Thyroid gland (tissue), 4 donors: ENCODE measurements at regions not wholly inside any gene's neighbourhood (a gene's known extent, or its start where the extent isn't known, plus 50 kb on each side); places are given as distances from the start of the nearest gene placed in this dataset.

Experiments used
- DNase-seq, 2 donors: peaks; one replicate each; pipeline ENCODE4 v3.0.0-alpha.2; 2019
- H3K27ac ChIP-seq, 3 donors: fragments of 200-600 bp; sonication (generic); 1 replicate in 2 of 3; 2 replicates in 1 of 3; pipeline ENCODE4 v1.5.1; 2016 to 2019; ENCODE audit warnings: mild to moderate bottlenecking in 1 of 3, moderate library complexity in 1 of 3
- H3K27me3 ChIP-seq: fragments of 200-600 bp; sonication (generic); one replicate; pipeline ENCODE4 v1.5.1; 2019
- H3K36me3 ChIP-seq, 2 donors: fragments of 200-600 bp; sonication (generic); one replicate each; pipeline ENCODE4 v1.5.1; 2016 to 2019
- H3K4me1 ChIP-seq, 2 donors: fragments of 200-600 bp; sonication (generic); one replicate each; pipeline ENCODE4 v1.5.1; 2017 to 2019
- H3K4me3 ChIP-seq, 3 donors: fragments of 200-600 bp; sonication (generic); replicated peaks in 1 of 3; 1 replicate in 2 of 3; 2 replicates in 1 of 3; pipeline ENCODE4 v1.5.1; 2016; ENCODE audit warnings: mild to moderate bottlenecking in 1 of 3
- H3K9me3 ChIP-seq: fragments of 200-600 bp; sonication (generic); one replicate; pipeline ENCODE4 v1.5.1; 2017
- POLR2A ChIP-seq, 2 donors: fragments of 450-650 bp; IDR thresholded peaks; one replicate each; pipeline ENCODE4 v1.6.1; 2017; ENCODE audit warnings: antibody characterized with exemption in 2 of 2, mild to moderate bottlenecking in 2 of 2, moderate library complexity in 1 of 2
- WGBS, 2 donors: methylation state at CpG; one replicate each; pipeline ENCODE4 v1.1.5; 2017; 5-methylcytosine and 5-hydroxymethylcytosine counted together
- intact Hi-C: fragments of 100-400 bp; cut with DNase I; formaldehyde crosslinking; loops from one replicate; pipeline ENCODE4 v1.15.1; 2023
- TF ChIP-seq, protein P1 (sequence below), 6 experiments: fragments of 200-600 bp in 3 of 6; fragments of 450-650 bp in 3 of 6; sonication (generic) in 3 of 6; IDR thresholded peaks; one replicate each; pipeline ENCODE4 v1.5.1; 2016 to 2019; ENCODE audit warnings: antibody characterized with exemption in 6 of 6, mild to moderate bottlenecking in 2 of 6, inconsistent platforms in 1 of 6, moderate library complexity in 1 of 6

DNA sequence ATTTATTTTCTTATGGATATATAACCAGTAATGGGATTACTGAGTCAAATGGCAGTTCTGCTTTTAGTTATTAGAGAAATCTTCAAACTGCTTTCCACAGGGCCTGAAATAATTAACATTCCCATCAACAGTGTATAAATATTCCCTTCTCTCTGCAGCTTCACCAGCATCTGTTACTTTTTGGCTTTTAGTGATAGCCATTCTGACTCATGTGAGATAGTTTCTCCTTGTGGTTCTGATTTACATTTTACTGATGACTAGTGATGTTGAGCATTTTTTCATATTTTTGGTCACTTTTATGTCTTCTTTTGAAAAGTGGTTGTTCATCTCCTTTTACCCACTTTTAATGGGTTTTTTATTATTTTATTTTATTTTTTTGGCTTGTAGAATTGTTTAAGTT lies 1290.3 kb upstream of the CDH9 start:
- TF ChIP-seq, protein P1, sequence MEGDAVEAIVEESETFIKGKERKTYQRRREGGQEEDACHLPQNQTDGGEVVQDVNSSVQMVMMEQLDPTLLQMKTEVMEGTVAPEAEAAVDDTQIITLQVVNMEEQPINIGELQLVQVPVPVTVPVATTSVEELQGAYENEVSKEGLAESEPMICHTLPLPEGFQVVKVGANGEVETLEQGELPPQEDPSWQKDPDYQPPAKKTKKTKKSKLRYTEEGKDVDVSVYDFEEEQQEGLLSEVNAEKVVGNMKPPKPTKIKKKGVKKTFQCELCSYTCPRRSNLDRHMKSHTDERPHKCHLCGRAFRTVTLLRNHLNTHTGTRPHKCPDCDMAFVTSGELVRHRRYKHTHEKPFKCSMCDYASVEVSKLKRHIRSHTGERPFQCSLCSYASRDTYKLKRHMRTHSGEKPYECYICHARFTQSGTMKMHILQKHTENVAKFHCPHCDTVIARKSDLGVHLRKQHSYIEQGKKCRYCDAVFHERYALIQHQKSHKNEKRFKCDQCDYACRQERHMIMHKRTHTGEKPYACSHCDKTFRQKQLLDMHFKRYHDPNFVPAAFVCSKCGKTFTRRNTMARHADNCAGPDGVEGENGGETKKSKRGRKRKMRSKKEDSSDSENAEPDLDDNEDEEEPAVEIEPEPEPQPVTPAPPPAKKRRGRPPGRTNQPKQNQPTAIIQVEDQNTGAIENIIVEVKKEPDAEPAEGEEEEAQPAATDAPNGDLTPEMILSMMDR (IDR thresholded peaks at IDR 0.05) = no peak
- TF ChIP-seq POLR2A (IDR thresholded peaks at IDR 0.05) = no peak
- Histone ChIP-seq H3K36me3 (no peaks in the 10 kb centered on the region), H3K27me3 (no peaks in the 10 kb centered on the region), H3K4me1 (no peaks in the 10 kb centered on the region), H3K4me3 (no peak overlapping the region), H3K9me3 (no peaks in the 10 kb centered on the region), H3K27ac (no peak overlapping the region)
- DNase-seq = no peak
- intact Hi-C loops = no loop called here

DNA sequence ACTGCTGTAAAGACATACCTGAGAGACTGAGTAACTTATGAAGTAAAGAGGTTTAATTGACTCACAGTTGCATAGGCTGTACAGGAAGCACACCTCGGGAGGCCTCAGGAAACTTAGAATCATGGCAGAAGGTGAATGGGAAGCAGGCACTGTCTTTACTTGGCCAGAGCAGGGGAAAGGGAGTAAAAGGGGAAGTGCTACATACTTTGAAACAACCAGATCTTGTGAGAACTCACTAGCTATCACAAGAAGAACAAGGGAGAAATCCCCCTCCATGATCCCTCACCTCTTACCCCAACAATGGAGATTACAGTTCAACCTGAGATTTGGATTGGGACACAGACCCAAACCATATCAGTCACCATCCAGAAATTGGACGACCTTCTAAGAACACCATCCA lies 1285.8 kb upstream of the CDH9 start:
- 56 to 75% methylated on average over 2 of the region's 2 CpGs for WGBS, 2 donors
- DNase-seq = no peak

DNA sequence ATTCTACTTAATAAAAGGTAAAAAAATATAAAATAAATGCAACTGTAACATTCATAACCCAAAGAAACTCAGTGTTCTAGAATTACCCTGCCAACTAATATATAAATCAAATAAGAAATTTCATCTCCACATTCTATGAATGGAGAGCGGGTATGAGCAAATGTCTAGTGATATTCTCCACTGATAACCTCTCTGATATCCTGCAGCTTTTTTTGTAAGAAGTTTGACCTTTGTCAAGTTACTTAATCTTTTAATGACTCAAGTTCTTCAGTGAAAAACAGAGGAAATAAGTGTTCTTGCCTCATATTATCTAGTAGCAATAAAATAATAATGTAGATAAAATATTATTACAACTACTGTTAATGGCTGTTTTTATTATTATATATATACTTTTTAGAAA lies 1275.6 kb upstream of the CDH9 start:
- H3K9me3 ChIP-seq = no peaks in the 10 kb centered on the region
- no peak for DNase-seq
- no peak overlapping the region for H3K27ac ChIP-seq
- intact Hi-C loops = no loop called here
- no peaks in the 10 kb centered on the region for H3K36me3 ChIP-seq
- 87 to 90% methylated on average over 1 of the region's 1 CpG for WGBS, 2 donors
- no peak overlapping the region for H3K4me3 ChIP-seq
- no peak for TF ChIP-seq POLR2A (IDR thresholded peaks at IDR 0.05)
- TF ChIP-seq, protein P1 (IDR thresholded peaks at IDR 0.05) = no peak
- no peaks in the 10 kb centered on the region for H3K4me1 ChIP-seq
- H3K27me3 ChIP-seq = no peaks in the 10 kb centered on the region

More for the DNA sequence above, 1285.8 kb upstream of the CDH9 start:
- no peaks in the 10 kb centered on the region for H3K36me3 ChIP-seq
- intact Hi-C loops = no loop called here
- H3K4me3 ChIP-seq = no peak overlapping the region
- H3K27me3 ChIP-seq = no peaks in the 10 kb centered on the region
- no peaks in the 10 kb centered on the region for H3K9me3 ChIP-seq
- no peak for TF ChIP-seq POLR2A (IDR thresholded peaks at IDR 0.05)
- TF ChIP-seq, protein P1 (IDR thresholded peaks at IDR 0.05) = no peak
- H3K27ac ChIP-seq = no peak overlapping the region
- no peaks in the 10 kb centered on the region for H3K4me1 ChIP-seq

- no peak overlapping the region for H3K4me3 ChIP-seq
- intact Hi-C loops = no loop called here
- no peaks in the 10 kb centered on the region for H3K27me3 ChIP-seq
- TF ChIP-seq, protein P1 (IDR thresholded peaks at IDR 0.05) = no peak
- no peak for TF ChIP-seq POLR2A (IDR thresholded peaks at IDR 0.05)
- no peak overlapping the region for H3K27ac ChIP-seq
- no peak for DNase-seq
- no peaks in the 10 kb centered on the region for H3K4me1 ChIP-seq
- WGBS, 2 donors = 88 to 93% methylated on average over 2 of the region's 2 CpGs
- H3K9me3 ChIP-seq = no peaks in the 10 kb centered on the region
- H3K36me3 ChIP-seq = no peaks in the 10 kb centered on the region
These were observed 1275.0 kb upstream of the CDH9 start for GRCh38 chr5:28313321-28313951.

GRCh38 chr5:28310696-28311095 lies 1272.3 kb upstream of the CDH9 start:
- DNase-seq = no peak
- Histone ChIP-seq H3K4me3 (no peak overlapping the region), H3K9me3 (no peaks in the 10 kb centered on the region), H3K4me1 (no peaks in the 10 kb centered on the region), H3K27ac (no peak overlapping the region), H3K36me3 (no peaks in the 10 kb centered on the region), H3K27me3 (no peaks in the 10 kb centered on the region)
- 93 to 94% methylated on average over 6 of the region's 6 CpGs for WGBS, 2 donors
- intact Hi-C loops = no loop called here
- TF ChIP-seq, protein P1 (IDR thresholded peaks at IDR 0.05) = no peak
- no peak for TF ChIP-seq POLR2A (IDR thresholded peaks at IDR 0.05)
